A673 (cell line): ENCODE measurements at regions not wholly inside any gene's neighbourhood (a gene's known extent, or its start where the extent isn't known, plus 50 kb on each side); places are given as distances from the start of the nearest gene placed in this dataset.

Experiments
- BruUV-seq: library from RNA; stranded (reverse); fragments of 400-500 nt; replicated peaks from 2 replicates; lab custom pipeline; 2021; lab: Mats Ljungman, UMichigan
- CTCF ChIA-PET: fragments of 300-600 bp; sonication (Branson Sonifier 250); formaldehyde crosslinking; loops from one replicate; lab custom pipeline; 2022; ENCODE audit warnings: antibody characterized with exemption; lab: Charles Lee
- POLR2A ChIA-PET: fragments of 300-600 bp; sonication (Branson Sonifier 250); formaldehyde crosslinking; loops from one replicate; lab custom pipeline; 2022; ENCODE audit warnings: antibody characterized with exemption; ENCODE audit not compliant: low non-redundant PET; lab: Charles Lee
- DNase-seq: peaks from one replicate; pipeline ENCODE4 v3.0.0-alpha.2; 2015; ENCODE audit warnings: low spot score
- H3K27ac ChIP-seq: fragments of 200-600 bp; sonication (generic); 2 replicates; pipeline ENCODE4 v1.5.1; 2016; ENCODE audit warnings: mixed run types, low read depth, mild to moderate bottlenecking, mixed read lengths, antibody characterized with exemption, low read length; ENCODE audit not compliant: poor library complexity, severe bottlenecking
- H3K27me3 ChIP-seq: fragments of 200-600 bp; sonication (generic); replicated peaks from 2 replicates; pipeline ENCODE4 v1.6.1; 2017; ENCODE audit warnings: mixed run types, low read depth, mild to moderate bottlenecking, mixed read lengths, antibody characterized with exemption, low read length; ENCODE audit not compliant: insufficient read depth, poor library complexity
- H3K36me3 ChIP-seq: fragments of 200-600 bp; sonication (generic); 2 replicates; pipeline ENCODE4 v1.6.1; 2016; ENCODE audit warnings: mixed run types, mild to moderate bottlenecking, mixed read lengths, antibody characterized with exemption, low read length; ENCODE audit not compliant: insufficient read depth, poor library complexity, severe bottlenecking
- H3K4me1 ChIP-seq: fragments of 200-600 bp; sonication (generic); 2 replicates; pipeline ENCODE4 v1.6.1; 2017; ENCODE audit warnings: mixed run types, mild to moderate bottlenecking, mixed read lengths, antibody characterized with exemption, low read length; ENCODE audit not compliant: insufficient read depth, poor library complexity, severe bottlenecking
- H3K4me3 ChIP-seq: fragments of 200-600 bp; sonication (generic); 2 replicates; pipeline ENCODE4 v1.5.1; 2016; ENCODE audit warnings: low read depth, mixed run types, mild to moderate bottlenecking, mixed read lengths, low read length; ENCODE audit not compliant: poor library complexity, severe bottlenecking
- H3K9me3 ChIP-seq: fragments of 200-600 bp; sonication (generic); 2 replicates; pipeline ENCODE4 v1.6.1; 2016; ENCODE audit warnings: mixed run types, low read depth, mild to moderate bottlenecking, mixed read lengths, antibody characterized with exemption, low read length; ENCODE audit not compliant: poor library complexity, severe bottlenecking
- EZH2 ChIP-seq: fragments of 200-600 bp; sonication (generic); IDR thresholded peaks from 2 replicates; pipeline ENCODE4 v1.6.1; 2017; ENCODE audit warnings: borderline replicate concordance, low read depth, mild to moderate bottlenecking, mixed read lengths, antibody characterized with exemption, low read length; ENCODE audit not compliant: poor library complexity, severe bottlenecking
- intact Hi-C: fragments of 100-400 bp; cut with micrococcal nuclease; formaldehyde crosslinking; loops from one replicate; pipeline ENCODE4 v1.10.0; 2022; ENCODE audit not compliant: unreplicated experiment
- TF ChIP-seq, protein P1 (sequence below): fragments of 300-800, 200-600 bp; sonication (generic); conservative IDR thresholded peaks from 2 replicates; pipeline ENCODE4 v1.5.1; 2017; ENCODE audit warnings: low read depth, mild to moderate bottlenecking, antibody characterized with exemption, low read length, moderate library complexity, mixed read lengths

GRCh38 chr14:32013083-32013482 is 64.0 kb upstream of the ARHGAP5 start:
- CTCF ChIA-PET: no interaction called here

GRCh38 chr14:32014057-32014456 is 63.0 kb upstream of the ARHGAP5 start:
- H3K36me3 ChIP-seq: no peaks in the 10 kb centered on the region
- ChIA-PET POLR2A (no interaction called here), CTCF (interaction anchor here (0.7 kb wide), 1 partner anchor 9 kb away, joined by 3 read pairs; no protein-coding TSS in a partner anchor)
- no peak overlapping the region for H3K27ac ChIP-seq
- H3K4me3 ChIP-seq: no peak overlapping the region
- no peak for TF ChIP-seq EZH2
- TF ChIP-seq, protein P1, sequence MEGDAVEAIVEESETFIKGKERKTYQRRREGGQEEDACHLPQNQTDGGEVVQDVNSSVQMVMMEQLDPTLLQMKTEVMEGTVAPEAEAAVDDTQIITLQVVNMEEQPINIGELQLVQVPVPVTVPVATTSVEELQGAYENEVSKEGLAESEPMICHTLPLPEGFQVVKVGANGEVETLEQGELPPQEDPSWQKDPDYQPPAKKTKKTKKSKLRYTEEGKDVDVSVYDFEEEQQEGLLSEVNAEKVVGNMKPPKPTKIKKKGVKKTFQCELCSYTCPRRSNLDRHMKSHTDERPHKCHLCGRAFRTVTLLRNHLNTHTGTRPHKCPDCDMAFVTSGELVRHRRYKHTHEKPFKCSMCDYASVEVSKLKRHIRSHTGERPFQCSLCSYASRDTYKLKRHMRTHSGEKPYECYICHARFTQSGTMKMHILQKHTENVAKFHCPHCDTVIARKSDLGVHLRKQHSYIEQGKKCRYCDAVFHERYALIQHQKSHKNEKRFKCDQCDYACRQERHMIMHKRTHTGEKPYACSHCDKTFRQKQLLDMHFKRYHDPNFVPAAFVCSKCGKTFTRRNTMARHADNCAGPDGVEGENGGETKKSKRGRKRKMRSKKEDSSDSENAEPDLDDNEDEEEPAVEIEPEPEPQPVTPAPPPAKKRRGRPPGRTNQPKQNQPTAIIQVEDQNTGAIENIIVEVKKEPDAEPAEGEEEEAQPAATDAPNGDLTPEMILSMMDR: no peak
- intact Hi-C loops: no loop called here
- no TSS peak for BruUV-seq
- H3K27me3 ChIP-seq: no peaks in the 10 kb centered on the region
- DNase-seq: no peak
- no peaks in the 10 kb centered on the region for H3K9me3 ChIP-seq
- no peaks in the 10 kb centered on the region for H3K4me1 ChIP-seq

More at GRCh38 chr14:32013083-32013482, 64.0 kb upstream of the ARHGAP5 start:
- H3K4me1 ChIP-seq: no peaks in the 10 kb centered on the region
- peak; percentile 30 for DNase-seq
- no peaks in the 10 kb centered on the region for H3K27me3 ChIP-seq
- no peak overlapping the region for H3K4me3 ChIP-seq
- no peak for TF ChIP-seq EZH2
- TF ChIP-seq, protein P1: peak; percentile 47
- POLR2A ChIA-PET: no interaction called here
- H3K9me3 ChIP-seq: no peaks in the 10 kb centered on the region
- H3K27ac ChIP-seq: no peak overlapping the region
- no TSS peak for BruUV-seq
- H3K36me3 ChIP-seq: no peaks in the 10 kb centered on the region
- intact Hi-C loops: no loop called here

DNA sequence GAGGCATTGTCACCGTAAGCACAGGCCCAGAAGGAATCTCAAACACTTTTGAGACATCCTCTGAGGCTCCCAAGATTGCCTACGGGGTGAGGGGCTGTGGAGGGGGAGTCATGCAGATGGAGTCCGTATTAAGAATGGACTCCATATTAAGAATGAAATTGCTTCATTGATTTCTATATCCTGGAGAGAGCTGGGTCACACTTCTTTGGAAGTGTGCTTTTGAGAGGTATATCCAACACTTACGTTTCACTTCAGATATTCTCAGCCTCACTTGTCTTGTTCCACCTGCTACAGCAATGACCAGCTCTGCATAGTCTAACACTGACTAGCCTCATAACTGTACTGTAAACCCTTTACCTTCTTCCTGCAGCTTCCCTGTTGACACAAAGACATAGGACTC is 62.6 kb upstream of the ARHGAP5 start:
- ChIA-PET CTCF (interaction anchor here (0.7 kb wide), 1 partner anchor 9 kb away, joined by 3 read pairs; no protein-coding TSS in a partner anchor), POLR2A (no interaction called here)
- TF ChIP-seq EZH2: no peak
- TF ChIP-seq, protein P1: no peak
- H3K27me3 ChIP-seq: no peaks in the 10 kb centered on the region
- H3K9me3 ChIP-seq: no peaks in the 10 kb centered on the region
- H3K36me3 ChIP-seq: no peaks in the 10 kb centered on the region
- intact Hi-C loops: no loop called here
- H3K27ac ChIP-seq: no peak overlapping the region
- no peak for DNase-seq
- no peaks in the 10 kb centered on the region for H3K4me1 ChIP-seq
- BruUV-seq: no TSS peak
- no peak overlapping the region for H3K4me3 ChIP-seq
